Right lobe of liver (tissue), 6 donors: ENCODE measurements at regions not wholly inside any gene's neighbourhood (a gene's known extent, or its start where the extent isn't known, plus 50 kb on each side); places are given as distances from the start of the nearest gene placed in this dataset.

Experiments used
- ATAC-seq, 4 donors: fragments of 200-7000 bp; cut with Tn5 transposase; one replicate each; pipeline ENCODE4 v1.9.1; 2020; ENCODE audit warnings: mild to moderate bottlenecking in 4 of 4, moderate library complexity in 4 of 4
- DNase-seq, 3 donors: peaks; one replicate each; pipeline ENCODE4 v3.0.0-alpha.2; 2020
- H3K27ac ChIP-seq, 3 donors: fragments of 200-600 bp; one replicate each; pipeline ENCODE4 v1.8.0; 2022
- H3K27me3 ChIP-seq, 2 donors: fragments of 200-600 bp; one replicate each; pipeline ENCODE4 v1.8.0; 2022
- H3K36me3 ChIP-seq, 4 donors: fragments of 200-600 bp; sonication (generic) in 1 of 4; one replicate each; pipeline versions ENCODE4 v1.5.1 to v1.8.0; 2017 to 2022; ENCODE audit warnings: control low read depth in 1 of 4
- H3K4me1 ChIP-seq, 4 donors: fragments of 200-600 bp; sonication (generic) in 1 of 4; one replicate each; pipeline versions ENCODE4 v1.5.1 to v1.8.0; 2017 to 2022; ENCODE audit warnings: control low read depth in 1 of 4
- H3K4me3 ChIP-seq, 3 donors: fragments of 200-600 bp; one replicate each; pipeline ENCODE4 v1.8.0; 2022
- H3K9me3 ChIP-seq, 4 donors: fragments of 200-600 bp; sonication (generic) in 1 of 4; one replicate each; pipeline versions ENCODE4 v1.5.1 to v1.8.0; 2017 to 2022; ENCODE audit warnings: control low read depth in 1 of 4
- CTCF ChIP-seq, 4 donors: fragments of 200-600 bp in 3 of 4; fragments of 450-650 bp in 1 of 4; IDR thresholded peaks; one replicate each; pipeline versions ENCODE4 v1.5.1 to v1.8.0; 2016 to 2022; ENCODE audit warnings: antibody characterized with exemption in 4 of 4, mild to moderate bottlenecking in 2 of 4
- POLR2A ChIP-seq: fragments of 450-650 bp; IDR thresholded peaks from one replicate; pipeline ENCODE4 v1.6.1; 2017; ENCODE audit warnings: antibody characterized with exemption, mild to moderate bottlenecking
- WGBS: methylation state at CpG from one replicate; pipeline ENCODE4 v1.1.6; 2018; ENCODE audit warnings: low coverage, low lambda C conversion rate; ENCODE audit not compliant: insufficient coverage; ENCODE audit errors: missing lambda C conversion rate; 5-methylcytosine and 5-hydroxymethylcytosine counted together
- intact Hi-C, 2 donors: fragments of 100-400 bp; cut with DNase I; formaldehyde crosslinking; loops; one replicate each; pipeline versions ENCODE4 v1.11.2 to v1.14.1; 2022
- donor health status: DM: no; HTN: yes; CAD: no.
- donor health status: DM: no; HTN: no; CAD: no.
- donor health status: DM: no; HTN: no; CAD: no.
- donor health status: DM: no; HTN: yes; CAD: no.
- donor health status: DM: no; HTN: yes; CAD: no.

- DNase-seq = no peak
- intact Hi-C loops = no loop called here
- peak; percentile 40 to 60 (median 52) for ATAC-seq
- no peaks in the 10 kb centered on the region for H3K27me3 ChIP-seq
- WGBS = 56% methylated on average over 8 of the region's 9 CpGs
- TF ChIP-seq CTCF (IDR thresholded peaks at IDR 0.05) (no peak), POLR2A (no peak)
- H3K4me3 ChIP-seq = no peak overlapping the region
- no peak overlapping the region for H3K27ac ChIP-seq
- peaks cover 0 to 28% (median 0%) of the 10 kb centered on the region in 4 donors for H3K4me1 ChIP-seq
- no peaks in the 10 kb centered on the region for H3K9me3 ChIP-seq
- no peaks in the 10 kb centered on the region for H3K36me3 ChIP-seq
These were observed 283.6 kb upstream of the SALL1 start for GRCh38 chr16:51434567-51435198.

GRCh38 chr16:51433599-51433998 is 282.5 kb upstream of the SALL1 start:
- 44% methylated on average over 2 of the region's 3 CpGs for WGBS
- Histone ChIP-seq H3K27me3 (no peaks in the 10 kb centered on the region), H3K9me3 (no peaks in the 10 kb centered on the region), H3K36me3 (no peaks in the 10 kb centered on the region), H3K27ac (no peak overlapping the region), H3K4me1 (peaks cover 0 to 28% (median 0%) of the 10 kb centered on the region in 4 donors), H3K4me3 (no peak overlapping the region)
- intact Hi-C loops = no loop called here
- TF ChIP-seq CTCF (IDR thresholded peaks at IDR 0.05) = no peak
- no peak for TF ChIP-seq POLR2A
- DNase-seq (no peak), ATAC-seq (peak; percentile 58 to 78 (median 70))

GRCh38 chr16:51431517-51432241 is 280.6 kb upstream of the SALL1 start:
- Histone ChIP-seq H3K27ac (peak overlapping the region in 1 of 3 donors; percentile 36), H3K27me3 (no peaks in the 10 kb centered on the region), H3K4me3 (no peak overlapping the region), H3K36me3 (no peaks in the 10 kb centered on the region), H3K9me3 (no peaks in the 10 kb centered on the region), H3K4me1 (peaks cover 0 to 40% (median 5%) of the 10 kb centered on the region in 4 donors)
- ATAC-seq (peak in 3 of 4 donors; percentile 23 to 77 (median 42)), DNase-seq (peak in 1 of 3 donors; percentile 38)
- intact Hi-C loops = no loop called here
- WGBS = 34% methylated on average over 8 of the region's 9 CpGs
- TF ChIP-seq CTCF (IDR thresholded peaks at IDR 0.05) (no peak), POLR2A (no peak)

DNA sequence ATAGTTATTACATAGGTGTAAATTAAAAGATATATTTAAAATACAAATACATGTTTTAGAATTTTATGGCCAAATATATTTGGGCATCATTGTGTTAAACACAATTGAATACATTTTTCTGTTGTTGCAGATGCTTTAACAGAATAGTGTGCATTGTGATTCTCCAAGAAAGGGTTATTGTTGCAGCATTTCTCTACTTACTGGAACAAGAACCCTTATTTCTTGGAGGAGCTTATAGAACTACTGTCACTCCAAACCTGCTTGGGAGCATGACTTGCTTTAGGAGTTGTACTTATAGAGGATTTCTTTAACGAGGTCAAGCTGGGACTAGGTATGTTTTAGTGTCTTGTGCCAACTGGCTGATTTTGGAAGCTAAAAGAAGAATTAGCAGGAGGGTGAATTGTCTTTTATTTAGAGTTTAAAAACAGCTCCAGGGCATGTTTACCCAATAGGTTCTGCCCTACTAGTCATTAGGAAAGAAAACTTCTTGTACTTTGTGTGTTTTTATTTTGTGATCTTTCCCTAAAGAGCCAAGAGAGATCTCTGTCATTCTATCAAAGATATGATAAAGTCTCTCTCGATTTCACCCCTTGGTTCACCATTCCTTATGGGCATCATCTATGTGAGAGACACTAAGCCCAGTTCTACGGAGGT is 279.8 kb upstream of the SALL1 start:
- H3K4me3 ChIP-seq = no peak overlapping the region
- H3K27me3 ChIP-seq = no peaks in the 10 kb centered on the region
- peak overlapping the region in 1 of 3 donors; percentile 36 for H3K27ac ChIP-seq
- ATAC-seq = no peak
- DNase-seq = no peak
- no peaks in the 10 kb centered on the region for H3K36me3 ChIP-seq
- peaks cover 0 to 42% (median 5%) of the 10 kb centered on the region in 4 donors for H3K4me1 ChIP-seq
- no peaks in the 10 kb centered on the region for H3K9me3 ChIP-seq
- TF ChIP-seq CTCF (IDR thresholded peaks at IDR 0.05) = no peak
- no peak for TF ChIP-seq POLR2A
- 72% methylated on average over 3 of the region's 3 CpGs for WGBS
- intact Hi-C loops = no loop called here
